H1 (cell line): ENCODE measurements at regions not wholly inside any gene's neighbourhood (a gene's known extent, or its start where the extent isn't known, plus 50 kb on each side); places are given as distances from the start of the nearest gene placed in this dataset.

Experiments
- CTCF ChIA-PET: fragments of 300-600 bp; sonication (Branson Sonifier 250); formaldehyde crosslinking; loops from one replicate; lab custom pipeline; 2021; ENCODE audit not compliant: partially characterized antibody; lab: Charles Lee
- POLR2A ChIA-PET: fragments of 300-600 bp; sonication (Branson Sonifier 250); formaldehyde crosslinking; loops from one replicate; lab custom pipeline; 2021; ENCODE audit warnings: inconsistent platforms; ENCODE audit not compliant: partially characterized antibody; lab: Charles Lee
- DNase-seq, 2 experiments: peaks; one replicate each; pipeline versions ENCODE4 v3.0.0 to v3.0.0-alpha.2; 2010 to 2022; ENCODE audit warnings: low spot score in 2 of 2, low read depth in 1 of 2, mixed read lengths in 1 of 2
- FAIRE-seq: peaks from 2 replicates; lab custom pipeline; 2011; peaks lifted over from hg19 to GRCh38; lab: Jason Lieb, UNC
- H2AFZ ChIP-seq: 2 replicates; pipeline ENCODE4 v1.8.1; 2012; ENCODE audit warnings: low read length, inconsistent platforms
- H2AK5ac ChIP-seq: 2 replicates; pipeline ENCODE4 v1.6.1; 2013; ENCODE audit warnings: low read depth, low read length
- H2BK120ac ChIP-seq: replicated peaks from 2 replicates; pipeline ENCODE3; 2013; ENCODE audit warnings: low read depth, low read length, inconsistent platforms
- H2BK12ac ChIP-seq: 2 replicates; pipeline ENCODE4 v1.6.1; 2013; ENCODE audit warnings: low read depth, low read length
- H2BK15ac ChIP-seq: 2 replicates; pipeline ENCODE4 v1.6.1; 2013; ENCODE audit warnings: low read length
- H2BK20ac ChIP-seq: 2 replicates; pipeline ENCODE4 v1.6.1; 2013; ENCODE audit warnings: low read length
- H2BK5ac ChIP-seq: 2 replicates; pipeline ENCODE4 v1.6.1; 2013; ENCODE audit warnings: low read depth, low read length
- H3K14ac ChIP-seq: 2 replicates; pipeline ENCODE4 v1.6.1; 2013; ENCODE audit warnings: inconsistent platforms; ENCODE audit not compliant: insufficient read length
- H3K18ac ChIP-seq: 2 replicates; pipeline ENCODE4 v1.6.1; 2013; ENCODE audit warnings: low read length; ENCODE audit errors: extremely low read depth
- H3K23ac ChIP-seq: 2 replicates; pipeline ENCODE4 v1.6.1; 2013; ENCODE audit warnings: inconsistent platforms; ENCODE audit not compliant: insufficient read length
- H3K23me2 ChIP-seq: 2 replicates; pipeline ENCODE4 v1.6.1; 2013; ENCODE audit warnings: low read depth, low read length
- H3K27ac ChIP-seq: 2 replicates; pipeline ENCODE4 v1.6.1; 2011; ENCODE audit warnings: low read depth, low read length, inconsistent platforms
- H3K27me3 ChIP-seq, 4 experiments: replicated peaks in 1 of 4; 1 replicate in 1 of 4; 2 replicates in 3 of 4; pipeline versions ENCODE4 v1.6.1 to v1.8.1; 2011 to 2013; ENCODE audit warnings: low read length in 3 of 4, mild to moderate bottlenecking in 3 of 4, inconsistent platforms in 2 of 4, mixed read lengths in 2 of 4, moderate library complexity in 1 of 4; ENCODE audit not compliant: control insufficient read depth in 3 of 4, insufficient read depth in 3 of 4; ENCODE audit errors: extremely low read depth in 1 of 4
- H3K36me3 ChIP-seq, 4 experiments: 2 replicates each; pipeline versions ENCODE4 v1.6.1 to v1.8.1; 2011 to 2013; ENCODE audit warnings: mild to moderate bottlenecking in 4 of 4, low read length in 3 of 4, moderate library complexity in 2 of 4, control low read depth in 1 of 4, inconsistent platforms in 1 of 4; ENCODE audit not compliant: insufficient read depth in 4 of 4, control insufficient read depth in 2 of 4
- H3K4ac ChIP-seq: replicated peaks from 2 replicates; pipeline ENCODE3; 2013; ENCODE audit warnings: low read length, low read depth, mixed read lengths, inconsistent platforms; ENCODE audit not compliant: insufficient read length
- H3K4me1 ChIP-seq, 4 experiments: replicated peaks in 1 of 4; 1 replicate in 1 of 4; 2 replicates in 3 of 4; pipeline versions ENCODE4 v1.6.1 to v1.8.1; 2011 to 2013; ENCODE audit warnings: low read length in 3 of 4, inconsistent platforms in 2 of 4, mixed read lengths in 1 of 4; ENCODE audit not compliant: insufficient read depth in 4 of 4, control insufficient read depth in 3 of 4
- H3K4me2 ChIP-seq, 2 experiments: 2 replicates each; pipeline versions ENCODE4 v1.6.1 to v1.8.1; 2011 to 2013; ENCODE audit warnings: low read depth in 2 of 2, low read length in 2 of 2, control low read depth in 1 of 2, inconsistent platforms in 1 of 2, mild to moderate bottlenecking in 1 of 2; ENCODE audit not compliant: insufficient read depth in 1 of 2
- H3K4me3 ChIP-seq, 4 experiments: fragments of 200-600, 300-600 bp in 1 of 4; sonication (generic), shearing (Covaris generic), sonication (Bioruptor Twin) in 1 of 4; 2 replicates each; pipeline versions ENCODE4 v1.5.1 to v1.8.1; 2011 to 2016; ENCODE audit warnings: low read length in 4 of 4, low read depth in 3 of 4, control low read depth in 2 of 4, inconsistent platforms in 2 of 4, mild to moderate bottlenecking in 2 of 4, mixed read lengths in 1 of 4, moderate library complexity in 1 of 4; ENCODE audit not compliant: insufficient read depth in 2 of 4; ENCODE audit errors: extremely low read depth in 1 of 4
- H3K56ac ChIP-seq: replicated peaks from 2 replicates; pipeline ENCODE3; 2013; ENCODE audit warnings: low read depth, mild to moderate bottlenecking, mixed read lengths, low read length, inconsistent platforms; ENCODE audit not compliant: insufficient read length
- H3K79me1 ChIP-seq: 2 replicates; pipeline ENCODE4 v1.6.1; 2013; ENCODE audit warnings: low read depth, low read length, control low read depth
- H3K79me2 ChIP-seq, 2 experiments: 2 replicates each; pipeline versions ENCODE4 v1.6.1 to v1.8.1; 2012 to 2013; ENCODE audit warnings: low read length in 2 of 2, mild to moderate bottlenecking in 2 of 2, inconsistent platforms in 1 of 2; ENCODE audit not compliant: insufficient read depth in 2 of 2, control insufficient read depth in 1 of 2
- H3K9ac ChIP-seq, 4 experiments: replicated peaks in 1 of 4; 1 replicate in 1 of 4; 2 replicates in 3 of 4; pipeline versions ENCODE4 v1.6.1 to v1.8.1; 2011 to 2013; ENCODE audit warnings: low read depth in 3 of 4, low read length in 3 of 4, control low read depth in 2 of 4, mild to moderate bottlenecking in 2 of 4, moderate library complexity in 2 of 4, inconsistent platforms in 1 of 4; ENCODE audit errors: extremely low read depth in 1 of 4
- H3K9me3 ChIP-seq, 2 experiments: 2 replicates each; pipeline versions ENCODE4 v1.6.1 to v1.8.1; 2012 to 2013; ENCODE audit warnings: mild to moderate bottlenecking in 2 of 2, moderate library complexity in 2 of 2, control low read depth in 1 of 2, inconsistent platforms in 1 of 2, low read depth in 1 of 2, low read length in 1 of 2, mixed read lengths in 1 of 2; ENCODE audit not compliant: insufficient read depth in 2 of 2
- H4K20me1 ChIP-seq, 2 experiments: replicated peaks in 1 of 2; 2 replicates each; pipeline versions ENCODE3 to v1.8.1; 2011 to 2013; ENCODE audit warnings: inconsistent platforms in 2 of 2, low read length in 2 of 2, mild to moderate bottlenecking in 1 of 2; ENCODE audit not compliant: insufficient read depth in 2 of 2, control insufficient read depth in 1 of 2
- H4K5ac ChIP-seq: 2 replicates; pipeline ENCODE4 v1.6.1; 2013; ENCODE audit warnings: low read length, low read depth, mixed read lengths, inconsistent platforms; ENCODE audit not compliant: insufficient read length
- H4K8ac ChIP-seq: 2 replicates; pipeline ENCODE4 v1.8.0; 2013; ENCODE audit warnings: mild to moderate bottlenecking, moderate library complexity, low read length, inconsistent platforms; ENCODE audit not compliant: insufficient read depth; ENCODE audit errors: extremely low read depth
- H4K91ac ChIP-seq: replicated peaks from 2 replicates; pipeline ENCODE3; 2013; ENCODE audit warnings: low read length, mixed read lengths, inconsistent platforms; ENCODE audit not compliant: insufficient read length
- EZH2 ChIP-seq: fragments of 200-600 bp; sonication (generic); IDR thresholded peaks from 2 replicates; pipeline ENCODE4 v1.7.1; 2012; ENCODE audit warnings: low read depth, mild to moderate bottlenecking, moderate library complexity, low read length, inconsistent platforms; ENCODE audit not compliant: severe bottlenecking
- NRF1 ChIP-seq: IDR thresholded peaks from 2 replicates; pipeline ENCODE4 v1.6.1; 2011; ENCODE audit warnings: mild to moderate bottlenecking, low read depth, low read length, improper control_type of control experiment
- POLR2A ChIP-seq, 2 experiments: IDR thresholded peaks; 1 replicate in 1 of 2; 2 replicates in 1 of 2; pipeline ENCODE4 v1.6.1; 2011; ENCODE audit warnings: low read depth in 2 of 2, low read length in 2 of 2, mild to moderate bottlenecking in 2 of 2; ENCODE audit errors: control extremely low read depth in 1 of 2
- POLR2AphosphoS5 ChIP-seq: IDR thresholded peaks from 2 replicates; pipeline ENCODE4 v1.6.1; 2011; ENCODE audit warnings: low read depth, low read length
- RNF2 ChIP-seq: fragments of 200-900, 300-1000 bp; sonication (generic); IDR thresholded peaks from 2 replicates; pipeline ENCODE4 v1.7.1; 2016; ENCODE audit warnings: borderline replicate concordance, low read depth, mild to moderate bottlenecking, antibody characterized with exemption, low read length; ENCODE audit not compliant: poor library complexity, severe bottlenecking; ENCODE audit errors: missing control alignments
- SIX5 ChIP-seq: IDR thresholded peaks from 2 replicates; pipeline ENCODE4 v1.6.1; 2011; ENCODE audit warnings: mild to moderate bottlenecking, low read depth, low read length
- TCF12 ChIP-seq: IDR thresholded peaks from 2 replicates; pipeline ENCODE4 v1.6.1; 2011; ENCODE audit warnings: low read depth, mild to moderate bottlenecking, low read length
- YY1 ChIP-seq: IDR thresholded peaks from 2 replicates; pipeline ENCODE4 v1.6.1; 2011; ENCODE audit warnings: low read depth, mild to moderate bottlenecking, low read length
- TF ChIP-seq, protein P1 (sequence below): IDR thresholded peaks from 2 replicates; pipeline ENCODE4 v1.6.1; 2012; ENCODE audit warnings: low read length, inconsistent platforms
- TF ChIP-seq, protein P2 (sequence below), 3 experiments: IDR thresholded peaks; 1 replicate in 2 of 3; 2 replicates in 1 of 3; pipeline versions ENCODE4 v1.5.1 to v1.6.1; 2011; ENCODE audit warnings: low read length in 3 of 3, mild to moderate bottlenecking in 3 of 3, inconsistent platforms in 2 of 3, low read depth in 1 of 3, moderate library complexity in 1 of 3; ENCODE audit not compliant: insufficient read depth in 1 of 3; ENCODE audit errors: control extremely low read depth in 1 of 3

DNA sequence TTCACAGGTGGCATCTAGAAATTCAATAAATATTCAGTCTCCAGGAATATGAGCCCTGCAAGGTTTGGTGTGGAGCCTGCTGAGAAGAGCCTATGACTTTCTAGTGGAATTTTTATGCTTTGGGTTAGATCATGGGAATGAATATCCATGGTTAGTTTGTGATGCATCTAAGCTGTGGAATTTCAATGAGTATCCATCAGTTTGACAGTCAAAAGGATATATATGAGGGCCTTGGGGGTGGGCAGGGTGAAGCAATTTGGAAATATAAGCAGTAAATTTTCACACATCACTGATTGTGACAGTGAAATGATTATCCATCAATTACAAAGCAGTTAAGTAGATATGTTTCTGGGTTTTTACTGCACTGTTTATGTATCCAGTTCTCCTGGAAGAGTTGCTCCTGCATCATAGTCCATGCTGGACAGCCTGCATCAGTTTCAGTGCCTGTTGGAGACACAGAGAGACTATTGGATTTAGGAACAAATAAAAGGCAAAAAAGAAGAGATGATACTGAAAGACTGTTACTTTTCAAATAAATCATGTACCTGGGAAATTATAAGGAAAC lies 530.8 kb downstream of the MFSD1 start:
- H3K23me2 ChIP-seq = no peaks in the 10 kb centered on the region
- no peak overlapping the region for H2BK15ac ChIP-seq
- no peak overlapping the region for H4K91ac ChIP-seq
- H3K4me2 ChIP-seq = no peak overlapping the region
- H4K5ac ChIP-seq = no peak overlapping the region
- H3K27me3 ChIP-seq = no peaks in the 10 kb centered on the region
- H3K23ac ChIP-seq = no peak overlapping the region
- no peaks in the 10 kb centered on the region for H4K20me1 ChIP-seq
- FAIRE-seq (no peak), DNase-seq (no peak)
- H2BK12ac ChIP-seq = no peak overlapping the region
- no peak overlapping the region for H2BK20ac ChIP-seq
- no peaks in the 10 kb centered on the region for H3K79me1 ChIP-seq
- no peak overlapping the region for H2AK5ac ChIP-seq
- no peak overlapping the region for H3K14ac ChIP-seq
- CTCF ChIA-PET = interaction anchor here (1.2 to 3.0 kb wide), 2 partner anchors 11 to 13 kb away, joined by 3 to 20 read pairs; no protein-coding TSS in a partner anchor
- H3K4me3 ChIP-seq = no peak overlapping the region
- H2BK5ac ChIP-seq = no peak overlapping the region
- H3K9ac ChIP-seq = no peak overlapping the region
- no peak overlapping the region for H3K56ac ChIP-seq
- no peak overlapping the region for H3K4ac ChIP-seq
- no peak overlapping the region for H4K8ac ChIP-seq
- H3K18ac ChIP-seq = no peak overlapping the region
- TF ChIP-seq, protein P1, sequence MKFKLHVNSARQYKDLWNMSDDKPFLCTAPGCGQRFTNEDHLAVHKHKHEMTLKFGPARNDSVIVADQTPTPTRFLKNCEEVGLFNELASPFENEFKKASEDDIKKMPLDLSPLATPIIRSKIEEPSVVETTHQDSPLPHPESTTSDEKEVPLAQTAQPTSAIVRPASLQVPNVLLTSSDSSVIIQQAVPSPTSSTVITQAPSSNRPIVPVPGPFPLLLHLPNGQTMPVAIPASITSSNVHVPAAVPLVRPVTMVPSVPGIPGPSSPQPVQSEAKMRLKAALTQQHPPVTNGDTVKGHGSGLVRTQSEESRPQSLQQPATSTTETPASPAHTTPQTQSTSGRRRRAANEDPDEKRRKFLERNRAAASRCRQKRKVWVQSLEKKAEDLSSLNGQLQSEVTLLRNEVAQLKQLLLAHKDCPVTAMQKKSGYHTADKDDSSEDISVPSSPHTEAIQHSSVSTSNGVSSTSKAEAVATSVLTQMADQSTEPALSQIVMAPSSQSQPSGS = no peak
- TF ChIP-seq NRF1 (no peak), RNF2 (no peak), POLR2AphosphoS5 (no peak), TCF12 (no peak), YY1 (no peak), EZH2 (no peak), POLR2A (IDR thresholded peaks at IDR 0.05; ENCODE audit: control extremely low read depth in 1 of 2, low read depth in 2 of 2, low read length in 2 of 2) (no peak), SIX5 (no peak)
- TF ChIP-seq, protein P2, sequence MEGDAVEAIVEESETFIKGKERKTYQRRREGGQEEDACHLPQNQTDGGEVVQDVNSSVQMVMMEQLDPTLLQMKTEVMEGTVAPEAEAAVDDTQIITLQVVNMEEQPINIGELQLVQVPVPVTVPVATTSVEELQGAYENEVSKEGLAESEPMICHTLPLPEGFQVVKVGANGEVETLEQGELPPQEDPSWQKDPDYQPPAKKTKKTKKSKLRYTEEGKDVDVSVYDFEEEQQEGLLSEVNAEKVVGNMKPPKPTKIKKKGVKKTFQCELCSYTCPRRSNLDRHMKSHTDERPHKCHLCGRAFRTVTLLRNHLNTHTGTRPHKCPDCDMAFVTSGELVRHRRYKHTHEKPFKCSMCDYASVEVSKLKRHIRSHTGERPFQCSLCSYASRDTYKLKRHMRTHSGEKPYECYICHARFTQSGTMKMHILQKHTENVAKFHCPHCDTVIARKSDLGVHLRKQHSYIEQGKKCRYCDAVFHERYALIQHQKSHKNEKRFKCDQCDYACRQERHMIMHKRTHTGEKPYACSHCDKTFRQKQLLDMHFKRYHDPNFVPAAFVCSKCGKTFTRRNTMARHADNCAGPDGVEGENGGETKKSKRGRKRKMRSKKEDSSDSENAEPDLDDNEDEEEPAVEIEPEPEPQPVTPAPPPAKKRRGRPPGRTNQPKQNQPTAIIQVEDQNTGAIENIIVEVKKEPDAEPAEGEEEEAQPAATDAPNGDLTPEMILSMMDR (IDR thresholded peaks at IDR 0.05; ENCODE audit: control extremely low read depth in 1 of 3, insufficient read depth in 1 of 3, low read depth in 1 of 3, low read length in 3 of 3) = no peak
- no peaks in the 10 kb centered on the region for H3K9me3 ChIP-seq
- POLR2A ChIA-PET = no interaction called here
- no peaks in the 10 kb centered on the region for H3K4me1 ChIP-seq
- no peak overlapping the region for H2AFZ ChIP-seq
- no peak overlapping the region for H3K27ac ChIP-seq
- no peaks in the 10 kb centered on the region for H3K79me2 ChIP-seq
- no peaks in the 10 kb centered on the region for H3K36me3 ChIP-seq
- H2BK120ac ChIP-seq = no peak overlapping the region
